Neural progenitor cell (in vitro differentiated cells): ENCODE measurements at regions not wholly inside any gene's neighbourhood (a gene's known extent, or its start where the extent isn't known, plus 50 kb on each side); places are given as distances from the start of the nearest gene placed in this dataset.

Experiments used
- EZH2 ChIP-seq: fragments of 200-600 bp; sonication (generic); IDR thresholded peaks from 2 replicates; pipeline ENCODE4 v1.6.1; 2017; ENCODE audit warnings: antibody characterized with exemption, mild to moderate bottlenecking, moderate library complexity
- TF ChIP-seq, protein P1 (sequence below): fragments of 200-600 bp; sonication (generic); IDR thresholded peaks from 2 replicates; pipeline ENCODE4 v1.5.1; 2017; ENCODE audit warnings: antibody characterized with exemption, mild to moderate bottlenecking

DNA sequence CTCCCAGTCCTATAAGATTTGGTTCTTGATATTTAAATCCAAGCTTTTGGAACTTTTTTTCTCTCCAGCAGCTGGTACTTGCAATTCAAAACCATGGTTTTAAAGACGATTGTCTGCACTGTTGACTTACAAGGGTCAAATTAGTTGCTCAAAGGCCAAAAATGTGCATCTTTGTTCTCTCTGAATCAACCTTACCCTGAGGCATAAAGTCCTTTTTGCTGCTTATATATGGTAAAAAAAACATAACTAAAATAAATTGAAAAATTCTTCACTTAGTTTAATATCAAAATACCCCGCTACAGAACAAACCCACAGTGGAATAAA is 592.7 kb downstream of the XIRP2 start:
- TF ChIP-seq, protein P1, sequence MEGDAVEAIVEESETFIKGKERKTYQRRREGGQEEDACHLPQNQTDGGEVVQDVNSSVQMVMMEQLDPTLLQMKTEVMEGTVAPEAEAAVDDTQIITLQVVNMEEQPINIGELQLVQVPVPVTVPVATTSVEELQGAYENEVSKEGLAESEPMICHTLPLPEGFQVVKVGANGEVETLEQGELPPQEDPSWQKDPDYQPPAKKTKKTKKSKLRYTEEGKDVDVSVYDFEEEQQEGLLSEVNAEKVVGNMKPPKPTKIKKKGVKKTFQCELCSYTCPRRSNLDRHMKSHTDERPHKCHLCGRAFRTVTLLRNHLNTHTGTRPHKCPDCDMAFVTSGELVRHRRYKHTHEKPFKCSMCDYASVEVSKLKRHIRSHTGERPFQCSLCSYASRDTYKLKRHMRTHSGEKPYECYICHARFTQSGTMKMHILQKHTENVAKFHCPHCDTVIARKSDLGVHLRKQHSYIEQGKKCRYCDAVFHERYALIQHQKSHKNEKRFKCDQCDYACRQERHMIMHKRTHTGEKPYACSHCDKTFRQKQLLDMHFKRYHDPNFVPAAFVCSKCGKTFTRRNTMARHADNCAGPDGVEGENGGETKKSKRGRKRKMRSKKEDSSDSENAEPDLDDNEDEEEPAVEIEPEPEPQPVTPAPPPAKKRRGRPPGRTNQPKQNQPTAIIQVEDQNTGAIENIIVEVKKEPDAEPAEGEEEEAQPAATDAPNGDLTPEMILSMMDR: no peak
- no peak for TF ChIP-seq EZH2
